NT2/D1 (cell line): ENCODE measurements at regions not wholly inside any gene's neighbourhood (a gene's known extent, or its start where the extent isn't known, plus 50 kb on each side); places are given as distances from the start of the nearest gene placed in this dataset.

Experiments used
- YY1 ChIP-seq: IDR thresholded peaks from 2 replicates; pipeline ENCODE4 v1.6.1; 2011; ENCODE audit not compliant: insufficient read length, insufficient read depth
- ZNF274 ChIP-seq: IDR thresholded peaks from 2 replicates; pipeline ENCODE4 v1.6.1; 2011; ENCODE audit warnings: mild to moderate bottlenecking, low read depth, low read length

DNA sequence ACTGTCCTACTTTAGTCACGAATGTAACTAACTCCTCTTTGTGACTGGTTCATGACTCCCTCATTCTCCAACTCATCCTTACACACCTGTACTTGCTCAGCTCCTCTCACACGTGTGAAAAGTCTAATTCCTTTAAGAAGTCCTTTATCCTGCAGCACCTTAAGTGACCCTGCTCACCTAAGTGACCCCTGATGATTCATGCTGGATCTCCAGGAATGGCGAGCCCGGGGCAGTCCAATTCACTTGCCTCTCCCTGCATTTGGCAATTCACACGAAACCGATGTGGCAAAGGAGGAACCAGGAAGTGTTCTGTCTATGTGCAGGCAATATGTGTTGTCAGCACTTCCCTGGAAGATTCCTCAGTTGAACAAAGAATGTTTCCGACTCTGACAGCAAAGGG is 189.8 kb upstream of the NABP1 start:
- no peak for TF ChIP-seq ZNF274
- no peak for TF ChIP-seq YY1
